Liver (tissue), 8 donors: ENCODE measurements at regions not wholly inside any gene's neighbourhood (a gene's known extent, or its start where the extent isn't known, plus 50 kb on each side); places are given as distances from the start of the nearest gene placed in this dataset.

ENCODE experiments used
- DNase-seq: peaks from one replicate; pipeline ENCODE4 v3.0.0-alpha.2; 2017; ENCODE audit warnings: low spot score
- H3K27ac ChIP-seq, 2 donors: one replicate each; pipeline ENCODE4 v1.7.0; 2013; ENCODE audit warnings: inconsistent platforms in 2 of 2, low read length in 2 of 2, control low read depth in 1 of 2, low read depth in 1 of 2, mild to moderate bottlenecking in 1 of 2
- H3K27me3 ChIP-seq, 4 donors: one replicate each; pipeline versions ENCODE4 v1.6.1 to v1.7.0; 2013; ENCODE audit warnings: low read length in 3 of 4, inconsistent platforms in 1 of 4, mild to moderate bottlenecking in 1 of 4, moderate library complexity in 1 of 4; ENCODE audit not compliant: control insufficient read depth in 4 of 4, insufficient read depth in 4 of 4
- H3K36me3 ChIP-seq, 4 donors: one replicate each; pipeline versions ENCODE4 v1.6.1 to v1.7.0; 2013; ENCODE audit warnings: low read length in 3 of 4, mild to moderate bottlenecking in 3 of 4, low read depth in 1 of 4, moderate library complexity in 1 of 4; ENCODE audit not compliant: control insufficient read depth in 4 of 4, insufficient read depth in 3 of 4
- H3K4me1 ChIP-seq, 4 donors: one replicate each; pipeline versions ENCODE4 v1.6.1 to v1.7.0; 2013; ENCODE audit warnings: low read length in 3 of 4, mild to moderate bottlenecking in 3 of 4, moderate library complexity in 1 of 4; ENCODE audit not compliant: control insufficient read depth in 4 of 4, insufficient read depth in 4 of 4
- H3K4me3 ChIP-seq, 3 donors: one replicate each; pipeline versions ENCODE4 v1.6.1 to v1.7.0; 2013; ENCODE audit warnings: low read length in 3 of 3, control low read depth in 1 of 3, low read depth in 1 of 3, mild to moderate bottlenecking in 1 of 3
- H3K9ac ChIP-seq, 2 donors: one replicate each; pipeline ENCODE4 v1.7.0; 2013; ENCODE audit warnings: low read length in 2 of 2, mild to moderate bottlenecking in 2 of 2, moderate library complexity in 2 of 2, control low read depth in 1 of 2, low read depth in 1 of 2
- H3K9me3 ChIP-seq, 4 donors: one replicate each; pipeline versions ENCODE4 v1.6.1 to v1.7.0; 2013; ENCODE audit warnings: low read length in 3 of 4; ENCODE audit not compliant: control insufficient read depth in 4 of 4
- ATF3 ChIP-seq: IDR thresholded peaks from 2 replicates; pipeline ENCODE4 v1.6.1; 2016; ENCODE audit warnings: antibody characterized with exemption
- CTCF ChIP-seq: fragments of 150-350 bp; IDR thresholded peaks from 2 replicates; pipeline ENCODE4 v1.5.1; 2017; ENCODE audit warnings: improper control_type of control experiment, low read depth, low read length; ENCODE audit not compliant: missing input control
- EGR1 ChIP-seq, 2 donors: IDR thresholded peaks; 2 replicates each; pipeline ENCODE4 v1.6.1; 2016 to 2018; ENCODE audit warnings: antibody characterized with exemption in 2 of 2, low read depth in 2 of 2
- FOXA1 ChIP-seq: IDR thresholded peaks from 2 replicates; pipeline ENCODE4 v1.6.1; 2016; ENCODE audit warnings: antibody characterized with exemption
- FOXA2 ChIP-seq: IDR thresholded peaks from 2 replicates; pipeline ENCODE4 v1.6.1; 2016; ENCODE audit warnings: antibody characterized with exemption
- GABPA ChIP-seq, 2 donors: IDR thresholded peaks in 1 of 2; conservative IDR thresholded peaks in 1 of 2; 2 replicates each; pipeline ENCODE4 v1.6.1; 2016; ENCODE audit warnings: antibody characterized with exemption in 2 of 2, mild to moderate bottlenecking in 1 of 2, moderate library complexity in 1 of 2
- HNF4A ChIP-seq, 2 donors: conservative IDR thresholded peaks; 2 replicates each; pipeline ENCODE4 v1.6.1; 2016; ENCODE audit warnings: antibody characterized with exemption in 2 of 2, mild to moderate bottlenecking in 2 of 2
- HNF4G ChIP-seq: IDR thresholded peaks from 2 replicates; pipeline ENCODE4 v1.6.1; 2016; ENCODE audit warnings: antibody characterized with exemption
- JUND ChIP-seq, 2 donors: IDR thresholded peaks; 2 replicates each; pipeline ENCODE4 v1.6.1; 2016; ENCODE audit warnings: antibody characterized with exemption in 2 of 2
- NR2F2 ChIP-seq: IDR thresholded peaks from 2 replicates; pipeline ENCODE4 v1.6.1; 2016; ENCODE audit warnings: antibody characterized with exemption
- RAD21 ChIP-seq, 2 donors: IDR thresholded peaks; 2 replicates each; pipeline ENCODE4 v1.6.1; 2016; ENCODE audit warnings: antibody characterized with exemption in 2 of 2, mild to moderate bottlenecking in 2 of 2
- REST ChIP-seq: IDR thresholded peaks from 2 replicates; pipeline ENCODE4 v1.6.1; 2016; ENCODE audit warnings: antibody characterized with exemption, mild to moderate bottlenecking
- SP1 ChIP-seq: IDR thresholded peaks from 2 replicates; pipeline ENCODE4 v1.6.1; 2018; ENCODE audit warnings: antibody characterized with exemption, mild to moderate bottlenecking
- TAF1 ChIP-seq: conservative IDR thresholded peaks from 2 replicates; pipeline ENCODE4 v1.6.1; 2016; ENCODE audit warnings: antibody characterized with exemption, mild to moderate bottlenecking
- YY1 ChIP-seq: IDR thresholded peaks from 2 replicates; pipeline ENCODE4 v1.6.1; 2016; ENCODE audit warnings: antibody characterized with exemption, mild to moderate bottlenecking
- ZBTB33 ChIP-seq: IDR thresholded peaks from 2 replicates; pipeline ENCODE4 v1.6.1; 2016; ENCODE audit warnings: antibody characterized with exemption
- WGBS: extraction: QIAGEN DNeasy Blood & Tissue Kit; methylation state at CpG from one replicate; pipeline ENCODE4 v1.1.7; 2013; 5-methylcytosine and 5-hydroxymethylcytosine counted together
- donor health status: healthy.
- donor health status: healthy.
- donor health status: healthy.
- donor health status: healthy.
- donor health status: healthy.

- 87% methylated on average over 4 of the region's 4 CpGs for WGBS
- no peak overlapping the region for H3K27ac ChIP-seq
- H3K9me3 ChIP-seq, result no peaks in the 10 kb centered on the region
- DNase-seq, result no peak
- H3K4me1 ChIP-seq, result no peaks in the 10 kb centered on the region
- H3K27me3 ChIP-seq, result no peaks in the 10 kb centered on the region
- no peak overlapping the region for H3K4me3 ChIP-seq
- H3K36me3 ChIP-seq, result no peaks in the 10 kb centered on the region
- TF ChIP-seq YY1 (no peak), RAD21 (IDR thresholded peaks at IDR 0.05) (no peak), ATF3 (no peak), FOXA1 (no peak), EGR1 (IDR thresholded peaks at IDR 0.05; ENCODE audit: low read depth in 2 of 2) (no peak), HNF4G (no peak), FOXA2 (no peak), REST (no peak), ZBTB33 (no peak), TAF1 (no peak), CTCF (no peak), HNF4A (conservative IDR thresholded peaks at IDR 0.05) (no peak), SP1 (no peak), GABPA (IDR thresholded peaks at IDR 0.05 in 1 of 2, conservative IDR thresholded peaks at IDR 0.05 in 1 of 2) (no peak), NR2F2 (no peak), JUND (IDR thresholded peaks at IDR 0.05) (no peak)
- H3K9ac ChIP-seq, result no peak overlapping the region
These were observed 711.3 kb upstream of the GJE1 start for GRCh38 chr6:141421378-141421777.

- Histone ChIP-seq H3K9ac (no peak overlapping the region), H3K4me3 (no peak overlapping the region), H3K9me3 (no peaks in the 10 kb centered on the region), H3K36me3 (no peaks in the 10 kb centered on the region), H3K27me3 (no peaks in the 10 kb centered on the region), H3K27ac (no peak overlapping the region), H3K4me1 (no peaks in the 10 kb centered on the region)
- DNase-seq, result no peak
- WGBS, result 84% methylated on average over 7 of the region's 7 CpGs
- TF ChIP-seq RAD21 (IDR thresholded peaks at IDR 0.05) (no peak), HNF4G (no peak), EGR1 (IDR thresholded peaks at IDR 0.05; ENCODE audit: low read depth in 2 of 2) (no peak), REST (no peak), TAF1 (no peak), FOXA1 (no peak), ZBTB33 (no peak), HNF4A (conservative IDR thresholded peaks at IDR 0.05) (no peak), SP1 (no peak), YY1 (no peak), CTCF (no peak)
These were observed 714.6 kb upstream of the GJE1 start for GRCh38 chr6:141418076-141418475.
